ENCODE measurements at regions not wholly inside any gene's neighbourhood (a gene's known extent, or its start where the extent isn't known, plus 50 kb on each side); places are given as distances from the start of the nearest gene placed in this dataset.

- H3K14ac ChIP-seq (ENCODE audit: insufficient read depth, low read length): no peak overlapping the region
- H2BK12ac ChIP-seq (ENCODE audit: insufficient read length, low read depth, low read length): no peak overlapping the region
- no peak overlapping the region for H3K27ac Mint-ChIP-seq
- H4K20me1 ChIP-seq (ENCODE audit: control insufficient read depth, insufficient read depth, insufficient read length): no peaks in the 10 kb centered on the region
- H3K4ac ChIP-seq (ENCODE audit: low read depth, low read length): no peak overlapping the region
- H3K18ac ChIP-seq (ENCODE audit: insufficient read length, low read depth, low read length): no peak overlapping the region
- H3T11ph ChIP-seq (ENCODE audit: low read length): no peak overlapping the region
- H3K9ac ChIP-seq (ENCODE audit: extremely low read depth, insufficient read length, low read length): no peak overlapping the region
- no peak overlapping the region for H2BK20ac ChIP-seq (ENCODE audit: low read depth, low read length, poor library complexity, severe bottlenecking)
- H3K9me3 Mint-ChIP-seq: no peaks in the 10 kb centered on the region
- H2AFZ ChIP-seq (ENCODE audit: low read length): peak overlapping the region; percentile 94
- H3K4me1 Mint-ChIP-seq: peaks cover 9 to 12% of the 10 kb centered on the region in 2 experiments
- peaks cover 3% of the 10 kb centered on the region; the same call in 1 of the 2 replicates for H3K27me3 Mint-ChIP-seq (ENCODE audit: low read depth)
- H4K91ac ChIP-seq (ENCODE audit: insufficient read length, low read depth, low read length): no peak overlapping the region
- peak; percentile 76 for DNase-seq
- H3K9me3 ChIP-seq (ENCODE audit: control insufficient read depth, low read depth, low read length): no peaks in the 10 kb centered on the region
- no peaks in the 10 kb centered on the region for H3K79me1 ChIP-seq (ENCODE audit: insufficient read depth, low read depth, low read length, poor library complexity, severe bottlenecking)
- WGBS (ENCODE audit: extremely low coverage, insufficient read length, low lambda C conversion rate): no CpG with 5 or more reads among the region's 3 CpGs
- H3K27me3 ChIP-seq (ENCODE audit: insufficient read depth, low read length): no peaks in the 10 kb centered on the region
- no peak overlapping the region for H3K4me2 ChIP-seq (ENCODE audit: insufficient read depth, insufficient read length, low read length)
- no peak overlapping the region for H3K23ac ChIP-seq (ENCODE audit: insufficient read length, low read depth, low read length)
- H3K23me2 ChIP-seq (ENCODE audit: insufficient read length, low read depth, low read length, poor library complexity, severe bottlenecking): no peaks in the 10 kb centered on the region
- H3K4me3 Mint-ChIP-seq: no peak overlapping the region
- H2BK120ac ChIP-seq (ENCODE audit: low read depth, low read length, poor library complexity, severe bottlenecking): no peak overlapping the region
- H3K36me3 Mint-ChIP-seq (ENCODE audit: insufficient read depth in 1 of 3, low read depth in 3 of 3): no peaks in the 10 kb centered on the region
- H4K8ac ChIP-seq (replicated peaks; ENCODE audit: insufficient read length, low read depth, low read length): no peak overlapping the region
- no peak overlapping the region for H3K27ac ChIP-seq (ENCODE audit: insufficient read length, low read depth, low read length)
- H2BK5ac ChIP-seq (ENCODE audit: insufficient read length, low read length): no peak overlapping the region
- peak; percentile 84 for TF ChIP-seq CTCF (conservative IDR thresholded peaks at IDR 0.05)
- no peak overlapping the region for H2BK15ac ChIP-seq (ENCODE audit: low read depth, low read length)
- no peaks in the 10 kb centered on the region for H3K79me2 ChIP-seq (ENCODE audit: insufficient read depth, low read length)
- no peak overlapping the region for H2AK5ac ChIP-seq (ENCODE audit: insufficient read length, low read length)
- H4K5ac ChIP-seq (ENCODE audit: insufficient read length, low read depth, low read length): no peak overlapping the region
- no peak overlapping the region for H3K56ac ChIP-seq (ENCODE audit: insufficient read length, low read depth, low read length)
- no peaks in the 10 kb centered on the region; the same call in 1 of the 2 replicates for H3K4me1 ChIP-seq (ENCODE audit: insufficient read depth, low read length)
Measured at GRCh38 chr6:159110013-159110412, 59.2 kb upstream of the FNDC1 start.

All from H9 (cell line).